BJ (cell line): ENCODE measurements at regions not wholly inside any gene's neighbourhood (a gene's known extent, or its start where the extent isn't known, plus 50 kb on each side); places are given as distances from the start of the nearest gene placed in this dataset.

ENCODE experiments used
- CTCF ChIA-PET: fragments of 350-600 bp; formaldehyde crosslinking; extraction: SDS; loops from one replicate; lab custom pipeline; 2021; ENCODE audit warnings: antibody characterized with exemption, inconsistent platforms; lab: Yijun Ruan, JAX
- POLR2A ChIA-PET: fragments of 300-600 bp; sonication (Branson Sonifier 250); formaldehyde crosslinking; extraction: SDS; loops from one replicate; lab custom pipeline; 2021; ENCODE audit warnings: antibody characterized with exemption; lab: Charles Lee
- DNase-seq: peaks from one replicate; pipeline ENCODE4 v3.0.0-alpha.2; 2011; ENCODE audit warnings: low read depth
- H3K27me3 ChIP-seq: 2 replicates; pipeline ENCODE4 v1.6.0; 2011; ENCODE audit warnings: low read length; ENCODE audit not compliant: control insufficient read depth, insufficient read depth
- H3K36me3 ChIP-seq: 2 replicates; pipeline ENCODE4 v1.5.1; 2011; ENCODE audit warnings: low read length; ENCODE audit not compliant: control insufficient read depth, insufficient read depth
- H3K4me3 ChIP-seq: 2 replicates; pipeline ENCODE4 v1.5.1; 2011; ENCODE audit warnings: low read depth, mild to moderate bottlenecking, control low read depth, low read length
- CTCF ChIP-seq: IDR thresholded peaks from 2 replicates; pipeline ENCODE4 v1.5.1; 2011; ENCODE audit warnings: low read depth, mild to moderate bottlenecking, control low read depth, inconsistent platforms, low read length, moderate library complexity; ENCODE audit not compliant: insufficient read depth

- Histone ChIP-seq H3K27me3 (no peaks in the 10 kb centered on the region), H3K4me3 (no peak overlapping the region), H3K36me3 (no peaks in the 10 kb centered on the region)
- POLR2A ChIA-PET = no interaction called here
- no peak for DNase-seq
- no peak for TF ChIP-seq CTCF
- CTCF ChIA-PET = no interaction called here
These were observed 214.4 kb upstream of the GPR26 start for GRCh38 chr10:123451618-123452245.

GRCh38 chr10:123454987-123455386 lies 211.2 kb upstream of the GPR26 start:
- no peak for TF ChIP-seq CTCF
- CTCF ChIA-PET = no interaction called here

GRCh38 chr10:123455861-123456260 lies 210.3 kb upstream of the GPR26 start:
- no peak overlapping the region for H3K4me3 ChIP-seq
- TF ChIP-seq CTCF = no peak
- H3K36me3 ChIP-seq = no peaks in the 10 kb centered on the region
- DNase-seq = no peak
- CTCF ChIA-PET = no interaction called here
- no peaks in the 10 kb centered on the region for H3K27me3 ChIP-seq
- POLR2A ChIA-PET = no interaction called here

More at GRCh38 chr10:123454987-123455386, 211.2 kb upstream of the GPR26 start:
- Histone ChIP-seq H3K27me3 (no peaks in the 10 kb centered on the region), H3K4me3 (no peak overlapping the region), H3K36me3 (no peaks in the 10 kb centered on the region)
- DNase-seq = no peak
- POLR2A ChIA-PET = no interaction called here

- DNase-seq = no peak
- ChIA-PET CTCF (no interaction called here), POLR2A (no interaction called here)
- Histone ChIP-seq H3K27me3 (no peaks in the 10 kb centered on the region), H3K36me3 (no peaks in the 10 kb centered on the region), H3K4me3 (no peak overlapping the region)
- TF ChIP-seq CTCF = no peak
These were observed 207.2 kb upstream of the GPR26 start for GRCh38 chr10:123458933-123459332.

- DNase-seq = no peak
These were observed 206.6 kb upstream of the GPR26 start for GRCh38 chr10:123459371-123460091.

More at GRCh38 chr10:123459371-123460091, 206.6 kb upstream of the GPR26 start:
- Histone ChIP-seq H3K4me3 (no peak overlapping the region), H3K27me3 (no peaks in the 10 kb centered on the region), H3K36me3 (no peaks in the 10 kb centered on the region)
- ChIA-PET POLR2A (no interaction called here), CTCF (no interaction called here)
- TF ChIP-seq CTCF = no peak
